Heart left ventricle (tissue), 13 donors: ENCODE measurements at regions not wholly inside any gene's neighbourhood (a gene's known extent, or its start where the extent isn't known, plus 50 kb on each side); places are given as distances from the start of the nearest gene placed in this dataset.

ENCODE experiments used
- POLR2A ChIP-seq, 2 donors: fragments of 450-650 bp; IDR thresholded peaks; one replicate each; pipeline ENCODE4 v1.6.1; 2017; ENCODE audit warnings: antibody characterized with exemption in 2 of 2, mild to moderate bottlenecking in 2 of 2, moderate library complexity in 2 of 2
- TF ChIP-seq, protein P1 (sequence below), 12 donors: fragments of 200-600 bp; sonication (generic) in 4 of 12; IDR thresholded peaks; one replicate each; pipeline versions ENCODE4 v1.5.0 to v1.8.0; 2018 to 2022; ENCODE audit warnings: antibody characterized with exemption in 12 of 12, mild to moderate bottlenecking in 5 of 12
- donor health status: ischemic (EF 13 %, LVEDD 7.1; RV severe dilation, severe dysfunction).
- donor health status: DM: no; HTN: yes; CAD: no.
- donor health status: DM: no; HTN: no; CAD: no.
- donor health status: ischemic (EF 25% LVEDD 6.9; RV normal size, moderate dysfunction).
- donor health status: ischemic (EF 25% LVEDD 5.7; RV mildly dilated, moderate dysfunction).
- donor health status: ischemic (EF 35%, LVEDD 5.7; RV mildly dilated, moderate dysfunction).
- donor health status: nonischemic (EF 11% LVEDD 7.7; RV severe dilation, severe dysfunction).
- donor health status: DM: yes; HTN: yes; CAD: no.
- donor health status: PGD.
- donor health status: ischemic (EF 29% LVEDD 5.4; RV normal size, mild dysfunction).
- donor health status: nonischemic (EF 23%, LVEDD 6.1; RV moderate dilation, normal function).

DNA sequence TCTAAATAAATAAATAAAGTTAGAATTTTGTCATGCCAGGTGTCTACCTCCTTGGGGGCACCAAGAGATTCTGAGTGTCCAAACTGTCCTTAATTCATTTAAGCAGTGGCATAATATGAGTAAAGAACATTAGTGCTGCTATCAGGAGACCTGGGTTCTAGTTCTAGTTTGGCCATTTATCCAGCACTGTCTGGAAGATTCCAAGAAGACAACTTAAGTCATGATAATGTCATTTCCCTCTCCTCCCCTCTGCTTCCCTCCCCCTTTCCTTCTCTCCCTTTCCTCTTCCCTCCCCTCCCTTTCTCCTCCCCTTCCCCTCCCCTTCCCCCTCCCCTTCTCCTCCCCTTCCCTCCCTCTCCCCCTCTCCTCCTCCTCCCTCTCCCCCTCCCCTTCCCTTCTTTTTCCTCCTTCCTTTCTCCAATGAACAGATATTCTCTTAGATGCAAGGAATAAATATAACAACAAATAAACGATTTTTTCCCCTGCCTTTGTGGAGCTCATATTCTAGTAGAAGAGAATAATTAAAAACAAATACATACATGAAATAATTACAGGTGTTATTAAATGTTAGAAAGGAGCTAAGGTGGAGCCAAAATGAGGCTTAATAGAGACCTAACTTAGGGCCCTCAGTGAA, 90.8 kb downstream of the NMUR2 start:
- TF ChIP-seq POLR2A (IDR thresholded peaks at IDR 0.05): no peak
- TF ChIP-seq, protein P1, sequence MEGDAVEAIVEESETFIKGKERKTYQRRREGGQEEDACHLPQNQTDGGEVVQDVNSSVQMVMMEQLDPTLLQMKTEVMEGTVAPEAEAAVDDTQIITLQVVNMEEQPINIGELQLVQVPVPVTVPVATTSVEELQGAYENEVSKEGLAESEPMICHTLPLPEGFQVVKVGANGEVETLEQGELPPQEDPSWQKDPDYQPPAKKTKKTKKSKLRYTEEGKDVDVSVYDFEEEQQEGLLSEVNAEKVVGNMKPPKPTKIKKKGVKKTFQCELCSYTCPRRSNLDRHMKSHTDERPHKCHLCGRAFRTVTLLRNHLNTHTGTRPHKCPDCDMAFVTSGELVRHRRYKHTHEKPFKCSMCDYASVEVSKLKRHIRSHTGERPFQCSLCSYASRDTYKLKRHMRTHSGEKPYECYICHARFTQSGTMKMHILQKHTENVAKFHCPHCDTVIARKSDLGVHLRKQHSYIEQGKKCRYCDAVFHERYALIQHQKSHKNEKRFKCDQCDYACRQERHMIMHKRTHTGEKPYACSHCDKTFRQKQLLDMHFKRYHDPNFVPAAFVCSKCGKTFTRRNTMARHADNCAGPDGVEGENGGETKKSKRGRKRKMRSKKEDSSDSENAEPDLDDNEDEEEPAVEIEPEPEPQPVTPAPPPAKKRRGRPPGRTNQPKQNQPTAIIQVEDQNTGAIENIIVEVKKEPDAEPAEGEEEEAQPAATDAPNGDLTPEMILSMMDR (IDR thresholded peaks at IDR 0.05): no peak
